Cardiac septum (tissue), 1 donor: ENCODE measurements at regions not wholly inside any gene's neighbourhood (a gene's known extent, or its start where the extent isn't known, plus 50 kb on each side); places are given as distances from the start of the nearest gene placed in this dataset.
"Not testable (repeated sequence)": the region's sequence is repeated elsewhere in the genome, so short reads cannot be mapped to it uniquely, and the experiment has no call there.

ENCODE experiments used
- DNase-seq: peaks from one replicate; pipeline ENCODE4 v3.0.0-alpha.2; 2020; ENCODE audit warnings: low spot score
- intact Hi-C: fragments of 100-400 bp; cut with DNase I; formaldehyde crosslinking; loops from one replicate; pipeline ENCODE4 v1.14.0; 2022
- donor health status: DM: no; HTN: no; CAD: no.

- not testable (repeated sequence) for DNase-seq
These were observed 643.6 kb upstream of the CPEB2 start for GRCh38 chr4:14358544-14359160.

GRCh38 chr4:14359991-14360390 is 642.3 kb upstream of the CPEB2 start:
- intact Hi-C loops, result no loop called here
- DNase-seq, result no peak

More at GRCh38 chr4:14358544-14359160, 643.6 kb upstream of the CPEB2 start:
- intact Hi-C loops, result not testable (repeated sequence)

- intact Hi-C loops, result no loop called here
- DNase-seq, result no peak
These were observed 641.2 kb upstream of the CPEB2 start for GRCh38 chr4:14361084-14361483.

GRCh38 chr4:14362385-14362784 is 639.9 kb upstream of the CPEB2 start:
- no peak for DNase-seq
- intact Hi-C loops, result no loop called here

- no peak for DNase-seq
- intact Hi-C loops, result no loop called here
These were observed 637.2 kb upstream of the CPEB2 start for GRCh38 chr4:14364953-14365536.

GRCh38 chr4:14368391-14368790 is 633.9 kb upstream of the CPEB2 start:
- no peak for DNase-seq
- intact Hi-C loops, result no loop called here

- intact Hi-C loops, result no loop called here
- DNase-seq, result no peak
These were observed 631.1 kb upstream of the CPEB2 start for GRCh38 chr4:14371131-14371530.

- intact Hi-C loops, result no loop called here
- DNase-seq, result no peak
These were observed 626.5 kb upstream of the CPEB2 start for GRCh38 chr4:14375816-14376215.

- intact Hi-C loops, result no loop called here
These were observed 623.1 kb upstream of the CPEB2 start for GRCh38 chr4:14379183-14379582.

GRCh38 chr4:14383652-14384051 is 618.6 kb upstream of the CPEB2 start:
- intact Hi-C loops, result no loop called here
- no peak for DNase-seq

More at GRCh38 chr4:14379183-14379582, 623.1 kb upstream of the CPEB2 start:
- no peak for DNase-seq

- no peak for DNase-seq
- intact Hi-C loops, result no loop called here
These were observed 617.5 kb upstream of the CPEB2 start for GRCh38 chr4:14384824-14385223.

GRCh38 chr4:14386196-14386595 is 616.1 kb upstream of the CPEB2 start:
- intact Hi-C loops, result no loop called here
- no peak for DNase-seq

GRCh38 chr4:14387647-14388046 is 614.6 kb upstream of the CPEB2 start:
- intact Hi-C loops, result no loop called here
- DNase-seq, result no peak

GRCh38 chr4:14392378-14392777 is 609.9 kb upstream of the CPEB2 start:
- no peak for DNase-seq
- intact Hi-C loops, result no loop called here

- no peak for DNase-seq
- intact Hi-C loops, result no loop called here
These were observed 606.1 kb upstream of the CPEB2 start for GRCh38 chr4:14396183-14396582.

- intact Hi-C loops, result no loop called here
- no peak for DNase-seq
These were observed 602.4 kb upstream of the CPEB2 start for GRCh38 chr4:14399848-14400247.

- DNase-seq, result no peak
- intact Hi-C loops, result no loop called here
These were observed 602.0 kb upstream of the CPEB2 start for GRCh38 chr4:14400307-14400706.

GRCh38 chr4:14403132-14403531 is 599.1 kb upstream of the CPEB2 start:
- DNase-seq, result no peak
- intact Hi-C loops, result no loop called here

GRCh38 chr4:14404730-14405129 is 597.6 kb upstream of the CPEB2 start:
- DNase-seq, result no peak
- intact Hi-C loops, result no loop called here

GRCh38 chr4:14410516-14410915 is 591.8 kb upstream of the CPEB2 start:
- DNase-seq, result no peak
- intact Hi-C loops, result no loop called here

- DNase-seq, result no peak
- intact Hi-C loops, result no loop called here
These were observed 587.1 kb upstream of the CPEB2 start for GRCh38 chr4:14415146-14415545.

- DNase-seq, result no peak
- intact Hi-C loops, result no loop called here
These were observed 582.8 kb upstream of the CPEB2 start for GRCh38 chr4:14419516-14419915.
